ENCODE measurements at regions not wholly inside any gene's neighbourhood (a gene's known extent, or its start where the extent isn't known, plus 50 kb on each side); places are given as distances from the start of the nearest gene placed in this dataset.

DNA sequence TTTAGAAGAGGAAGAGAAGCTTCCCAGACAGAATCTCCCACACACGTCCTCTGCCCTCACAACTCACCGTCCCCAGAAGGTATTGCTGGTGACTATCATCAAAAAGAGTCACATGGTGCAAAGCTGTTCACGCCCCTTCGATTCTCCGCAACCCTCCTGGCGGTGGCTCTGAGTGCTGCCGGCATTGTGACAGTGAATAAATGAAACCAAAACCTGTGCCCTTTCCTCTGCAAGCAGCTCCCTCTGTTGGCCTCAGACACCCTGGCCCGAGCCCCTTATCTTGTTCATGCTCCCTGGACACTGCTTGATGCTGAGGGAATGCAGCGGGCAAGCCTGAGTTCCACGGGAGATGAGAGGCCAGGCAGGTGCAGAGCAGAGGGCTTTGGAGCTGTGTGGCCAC is 510.3 kb downstream of the NPHP4 start:
- no peak for DNase-seq (ENCODE audit: low read depth)
- no peak overlapping the region for H3K4me3 ChIP-seq (ENCODE audit: low read depth, low read length)
- TF ChIP-seq CTCF (conservative IDR thresholded peaks at IDR 0.05; ENCODE audit: low read depth, low read length) = no peak

DNA sequence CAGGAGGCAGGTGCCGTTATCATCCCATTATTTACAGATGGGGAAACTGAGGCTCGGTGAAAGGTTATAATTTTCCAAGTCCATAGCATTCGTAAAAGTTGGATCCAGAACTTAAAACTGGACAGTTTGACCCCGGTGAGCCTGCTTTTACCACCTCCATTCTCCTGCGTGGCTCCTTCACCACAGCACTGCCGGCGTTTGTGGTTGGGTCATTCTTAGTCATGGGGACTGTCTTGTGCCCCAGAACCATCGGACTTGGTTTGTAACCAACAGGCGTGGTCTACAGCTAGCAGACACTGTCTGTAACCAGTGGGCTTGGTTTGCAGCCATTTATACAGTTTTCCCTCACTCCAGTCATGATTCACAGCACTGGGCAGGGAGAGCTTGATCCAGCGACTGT is 511.3 kb downstream of the NPHP4 start:
- H3K4me3 ChIP-seq (ENCODE audit: low read depth, low read length) = no peak overlapping the region
- no peak for TF ChIP-seq CTCF (conservative IDR thresholded peaks at IDR 0.05; ENCODE audit: low read depth, low read length)
- no peak for DNase-seq (ENCODE audit: low read depth)

GRCh38 chr1:5479876-5480646 is 512.2 kb downstream of the NPHP4 start:
- DNase-seq (ENCODE audit: low read depth) = no peak
- H3K4me3 ChIP-seq (ENCODE audit: low read depth, low read length) = no peak overlapping the region
- TF ChIP-seq CTCF (conservative IDR thresholded peaks at IDR 0.05; ENCODE audit: low read depth, low read length) = no peak

GRCh38 chr1:5478961-5479360 is 513.3 kb downstream of the NPHP4 start:
- no peak for DNase-seq (ENCODE audit: low read depth)
- H3K4me3 ChIP-seq (ENCODE audit: low read depth, low read length) = no peak overlapping the region
- no peak for TF ChIP-seq CTCF (conservative IDR thresholded peaks at IDR 0.05; ENCODE audit: low read depth, low read length)

GRCh38 chr1:5478156-5478695 is 514.0 kb downstream of the NPHP4 start:
- TF ChIP-seq CTCF (conservative IDR thresholded peaks at IDR 0.05; ENCODE audit: low read depth, low read length) = no peak
- no peak for DNase-seq (ENCODE audit: low read depth)
- no peak overlapping the region for H3K4me3 ChIP-seq (ENCODE audit: low read depth, low read length)

GRCh38 chr1:5477716-5478115 is 514.5 kb downstream of the NPHP4 start:
- no peak overlapping the region for H3K4me3 ChIP-seq (ENCODE audit: low read depth, low read length)
- no peak for TF ChIP-seq CTCF (conservative IDR thresholded peaks at IDR 0.05; ENCODE audit: low read depth, low read length)
- DNase-seq (ENCODE audit: low read depth) = no peak

- H3K4me3 ChIP-seq (ENCODE audit: low read depth, low read length) = no peak overlapping the region
- no peak for TF ChIP-seq CTCF (conservative IDR thresholded peaks at IDR 0.05; ENCODE audit: low read depth, low read length)
- no peak for DNase-seq (ENCODE audit: low read depth)
These were observed 516.7 kb downstream of the NPHP4 start for GRCh38 chr1:5475572-5475971.

All from epithelial cell of proximal tubule (primary cell).